ENCODE measurements at regions not wholly inside any gene's neighbourhood (a gene's known extent, or its start where the extent isn't known, plus 50 kb on each side); places are given as distances from the start of the nearest gene placed in this dataset.

DNA sequence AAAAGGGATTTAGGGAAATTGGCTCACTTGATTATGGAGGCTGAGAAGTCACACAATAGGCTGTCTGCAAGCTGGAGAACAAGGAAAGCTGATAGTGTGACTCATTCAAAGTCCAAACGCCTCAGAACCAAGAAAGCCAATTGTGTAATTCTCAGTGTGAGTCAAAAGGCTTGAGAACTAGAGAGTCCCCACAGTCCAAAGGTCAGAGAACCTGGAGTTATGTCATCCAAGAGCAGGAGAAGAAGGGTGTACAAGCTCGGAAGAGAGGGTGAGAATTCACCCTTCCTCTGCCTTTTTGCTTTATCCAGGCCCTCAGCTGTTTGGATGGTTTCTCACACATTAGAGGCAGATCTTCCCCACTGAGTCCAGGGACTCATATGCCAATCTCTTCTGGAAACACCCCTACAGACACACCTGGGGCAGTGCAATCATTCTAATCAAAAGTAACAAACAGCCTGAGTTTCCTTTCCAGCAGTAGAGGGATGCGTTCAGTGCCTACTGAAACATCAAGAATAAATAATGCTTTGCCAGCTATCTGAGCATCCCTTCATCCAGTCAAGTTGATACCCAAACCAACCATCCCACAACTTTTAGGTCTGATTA, 271.5 kb downstream of the SATB1 start:
- Histone ChIP-seq H3K27me3 (ENCODE audit: insufficient read depth in 3 of 3, low read length in 2 of 3) (no peaks in the 10 kb centered on the region), H3K4me1 (no peaks in the 10 kb centered on the region), H3K9me3 (no peaks in the 10 kb centered on the region), H3K4me3 (no peak overlapping the region), H3K27ac (no peak overlapping the region), H3K36me3 (ENCODE audit: insufficient read depth in 1 of 2, low read depth in 1 of 2) (no peaks in the 10 kb centered on the region)
- ATAC-seq (no peak), DNase-seq (no peak)
- TF ChIP-seq CTCF (IDR thresholded peaks at IDR 0.05), result no peak
- WGBS, 3 donors, result 43 to 57% (median 50%) methylated on average over 3 of the region's 3 CpGs
- intact Hi-C loops (cut with DNase I), result no loop called here

- WGBS, 3 donors, result 82 to 84% (median 84%) methylated on average over 3 of the region's 3 CpGs
- Histone ChIP-seq H3K36me3 (ENCODE audit: insufficient read depth in 1 of 2, low read depth in 1 of 2) (no peaks in the 10 kb centered on the region), H3K9me3 (no peaks in the 10 kb centered on the region), H3K27me3 (ENCODE audit: insufficient read depth in 3 of 3, low read length in 2 of 3) (no peaks in the 10 kb centered on the region), H3K4me3 (no peak overlapping the region), H3K27ac (no peak overlapping the region), H3K4me1 (no peaks in the 10 kb centered on the region)
- no peak for DNase-seq
- ATAC-seq, result no peak
- TF ChIP-seq CTCF (IDR thresholded peaks at IDR 0.05), result no peak
- intact Hi-C loops (cut with DNase I), result no loop called here
Observed at GRCh38 chr3:18151199-18151598, 273.9 kb downstream of the SATB1 start.

GRCh38 chr3:18149935-18150334, 275.2 kb downstream of the SATB1 start:
- ATAC-seq (no peak), DNase-seq (no peak)
- intact Hi-C loops (cut with DNase I), result no loop called here
- Histone ChIP-seq H3K4me3 (no peak overlapping the region), H3K4me1 (no peaks in the 10 kb centered on the region), H3K9me3 (no peaks in the 10 kb centered on the region), H3K36me3 (ENCODE audit: insufficient read depth in 1 of 2, low read depth in 1 of 2) (no peaks in the 10 kb centered on the region), H3K27ac (no peak overlapping the region), H3K27me3 (ENCODE audit: insufficient read depth in 3 of 3, low read length in 2 of 3) (no peaks in the 10 kb centered on the region)
- 78 to 79% (median 79%) methylated on average over 4 of the region's 4 CpGs for whole genome bisulfite sequencing, 3 donors
- TF ChIP-seq CTCF (IDR thresholded peaks at IDR 0.05), result no peak

DNA sequence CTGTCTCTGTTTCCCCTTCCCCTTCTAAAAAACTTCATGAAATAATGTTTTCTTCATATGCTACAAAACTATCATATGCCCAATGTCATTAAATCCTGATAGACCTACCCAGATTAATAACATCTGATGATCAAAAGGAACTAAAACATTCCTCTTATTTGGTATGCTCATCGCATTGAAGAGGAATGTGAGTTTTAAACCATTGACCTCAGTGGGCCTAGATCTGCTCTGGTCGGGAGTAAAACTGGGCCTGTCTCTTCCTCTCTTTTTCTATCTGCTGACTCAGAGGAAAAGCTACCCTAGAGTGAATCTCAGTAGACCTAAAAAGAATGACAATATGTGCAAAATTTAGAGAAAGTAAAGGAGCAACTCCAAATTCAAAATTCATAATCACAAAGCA, 275.8 kb downstream of the SATB1 start:
- Histone ChIP-seq H3K4me3 (no peak overlapping the region), H3K27me3 (ENCODE audit: insufficient read depth in 3 of 3, low read length in 2 of 3) (no peaks in the 10 kb centered on the region), H3K9me3 (no peaks in the 10 kb centered on the region), H3K27ac (no peak overlapping the region), H3K36me3 (ENCODE audit: insufficient read depth in 1 of 2, low read depth in 1 of 2) (no peaks in the 10 kb centered on the region), H3K4me1 (no peaks in the 10 kb centered on the region)
- intact Hi-C loops (cut with DNase I), result no loop called here
- no peak for TF ChIP-seq CTCF (IDR thresholded peaks at IDR 0.05)
- DNase-seq (no peak), ATAC-seq (no peak)
- WGBS, 3 donors, result 81 to 92% (median 86%) methylated on average over 2 of the region's 2 CpGs

- H3K27me3 ChIP-seq (ENCODE audit: insufficient read depth in 3 of 3, low read length in 2 of 3), result no peaks in the 10 kb centered on the region
- no peaks in the 10 kb centered on the region for H3K4me1 ChIP-seq
- no peak overlapping the region for H3K27ac ChIP-seq
- intact Hi-C loops (cut with DNase I), result no loop called here
- H3K9me3 ChIP-seq, result no peaks in the 10 kb centered on the region
- no peaks in the 10 kb centered on the region for H3K36me3 ChIP-seq (ENCODE audit: insufficient read depth in 1 of 2, low read depth in 1 of 2)
- no peak overlapping the region for H3K4me3 ChIP-seq
- TF ChIP-seq CTCF (IDR thresholded peaks at IDR 0.05), result no peak
- DNase-seq (no peak), ATAC-seq (no peak)
Observed at GRCh38 chr3:18144571-18144970, 280.6 kb downstream of the SATB1 start.
